GM12864 (cell line): ENCODE measurements at regions not wholly inside any gene's neighbourhood (a gene's known extent, or its start where the extent isn't known, plus 50 kb on each side); places are given as distances from the start of the nearest gene placed in this dataset.
"Not testable (repeated sequence)": the region's sequence is repeated elsewhere in the genome, so short reads cannot be mapped to it uniquely, and the experiment has no call there.

Experiments used
- DNase-seq: peaks from one replicate; pipeline ENCODE4 v3.0.0-alpha.2; 2011; ENCODE audit warnings: low read depth
- H3K4me3 ChIP-seq: 2 replicates; pipeline ENCODE4 v1.5.1; 2011; ENCODE audit warnings: mild to moderate bottlenecking, low read depth, low read length, control low read depth
- CTCF ChIP-seq: IDR thresholded peaks from 2 replicates; pipeline ENCODE4 v1.5.1; 2011; ENCODE audit warnings: low read depth, mild to moderate bottlenecking, moderate library complexity, low read length, control low read depth, inconsistent platforms; ENCODE audit errors: missing control alignments

DNA sequence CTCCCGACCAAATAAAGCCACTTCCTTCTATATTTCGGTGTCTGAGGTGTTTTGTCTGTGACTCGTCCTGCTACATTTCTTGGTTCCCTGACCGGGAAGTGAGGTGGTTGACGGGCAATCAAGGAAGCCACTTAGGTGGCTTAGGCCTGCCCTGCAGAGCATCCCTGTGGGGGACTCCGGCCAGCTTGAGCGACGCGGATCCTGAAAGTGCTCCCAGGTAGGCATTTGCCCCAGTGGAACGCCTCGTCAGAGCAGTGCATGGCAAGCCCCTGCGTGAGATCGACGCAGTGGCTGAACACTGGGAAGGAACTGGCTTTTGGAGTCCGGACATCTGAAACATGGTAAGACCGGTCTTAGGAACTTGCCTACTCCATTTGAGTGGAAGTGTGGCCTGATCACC is 157.2 kb upstream of the COX7C start:
- H3K4me3 ChIP-seq: no peak overlapping the region
- no peak for TF ChIP-seq CTCF
- no peak for DNase-seq

- no peak overlapping the region for H3K4me3 ChIP-seq
- TF ChIP-seq CTCF: no peak
- no peak for DNase-seq
These were observed 156.4 kb upstream of the COX7C start for GRCh38 chr5:86461169-86461956.

GRCh38 chr5:86463339-86463738 is 154.4 kb upstream of the COX7C start:
- H3K4me3 ChIP-seq: no peak overlapping the region
- TF ChIP-seq CTCF: peak; percentile 11
- DNase-seq: no peak

DNA sequence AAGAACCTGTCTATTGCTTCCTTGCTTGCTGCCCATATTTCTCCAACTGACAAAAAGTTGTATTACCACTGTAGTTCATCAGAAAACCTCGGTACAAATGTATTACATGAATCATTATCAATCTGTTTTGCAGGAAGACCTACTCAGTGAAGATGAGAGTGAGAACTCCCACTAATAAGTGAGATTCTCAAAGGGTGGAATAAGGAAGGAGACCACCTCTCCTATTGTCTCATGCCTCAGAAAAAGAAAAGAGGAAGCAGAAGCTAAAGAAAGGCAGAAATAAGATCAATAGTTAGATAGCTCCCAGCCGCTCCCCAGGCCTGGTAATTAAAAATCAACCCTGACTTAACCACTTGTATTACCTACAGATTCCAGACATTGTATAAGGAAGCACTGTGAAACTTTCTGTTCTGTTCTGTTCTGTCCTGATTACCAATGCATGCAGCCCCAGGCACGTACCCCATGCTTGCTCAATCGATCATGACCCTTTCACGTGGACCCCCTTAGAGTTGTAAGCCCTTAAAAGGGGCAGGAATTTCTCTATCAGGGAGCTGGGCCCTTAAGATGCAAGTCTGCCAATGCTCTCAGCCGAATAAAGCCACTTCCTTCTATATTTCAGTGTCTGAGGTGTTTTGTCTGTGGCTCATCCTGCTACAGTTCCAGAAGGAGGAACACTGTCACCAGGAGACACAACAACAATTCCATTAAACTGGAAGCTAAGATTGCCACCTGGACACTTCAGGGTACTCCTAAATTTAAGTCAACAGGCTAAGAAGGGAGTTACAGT is 152.5 kb upstream of the COX7C start:
- DNase-seq: no peak

DNA sequence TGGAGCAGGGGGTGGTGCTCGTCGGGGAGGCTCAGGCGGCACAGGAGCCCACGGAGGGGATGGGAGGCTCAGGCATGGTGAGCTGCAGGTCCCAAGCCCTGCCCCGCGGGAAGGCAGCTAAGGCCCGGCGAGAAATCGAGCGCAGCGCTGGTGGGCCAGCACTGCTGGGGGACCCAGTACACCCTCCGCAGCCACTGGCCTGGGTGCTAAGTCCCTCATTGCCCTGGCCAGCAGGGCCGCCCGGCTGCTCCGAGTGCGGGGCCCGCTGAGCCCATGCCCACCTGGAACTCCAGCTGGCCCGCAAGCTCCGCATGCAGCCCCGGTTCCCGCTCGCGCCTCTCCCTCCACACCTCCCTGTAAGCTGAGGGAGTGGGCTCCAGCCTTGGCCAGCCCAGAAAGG is 151.0 kb upstream of the COX7C start:
- DNase-seq, H3K4me3 ChIP-seq: not testable (repeated sequence)

More for the DNA sequence above, 152.5 kb upstream of the COX7C start:
- H3K4me3 ChIP-seq: no peak overlapping the region
- no peak for TF ChIP-seq CTCF

DNA sequence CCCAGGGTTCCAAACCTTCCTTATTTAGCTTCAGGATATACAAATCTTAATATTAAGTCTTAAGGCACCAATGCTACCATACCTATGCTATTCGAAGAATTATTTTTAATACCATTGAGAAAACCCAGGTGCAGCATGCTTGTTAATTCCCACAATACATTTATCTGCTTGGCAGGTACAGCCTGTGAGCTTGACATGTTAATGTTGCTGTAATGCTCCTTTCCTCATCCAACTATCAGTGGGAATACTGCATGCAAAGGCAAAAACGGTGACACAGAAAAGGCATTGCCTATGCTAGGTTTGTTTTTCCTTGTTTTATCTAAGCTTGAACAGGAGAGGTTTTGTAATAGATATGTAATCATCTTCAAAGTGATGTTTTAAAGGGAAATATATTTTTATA is 135.7 kb upstream of the COX7C start:
- no peak for DNase-seq
- TF ChIP-seq CTCF: no peak
- H3K4me3 ChIP-seq: no peak overlapping the region

DNA sequence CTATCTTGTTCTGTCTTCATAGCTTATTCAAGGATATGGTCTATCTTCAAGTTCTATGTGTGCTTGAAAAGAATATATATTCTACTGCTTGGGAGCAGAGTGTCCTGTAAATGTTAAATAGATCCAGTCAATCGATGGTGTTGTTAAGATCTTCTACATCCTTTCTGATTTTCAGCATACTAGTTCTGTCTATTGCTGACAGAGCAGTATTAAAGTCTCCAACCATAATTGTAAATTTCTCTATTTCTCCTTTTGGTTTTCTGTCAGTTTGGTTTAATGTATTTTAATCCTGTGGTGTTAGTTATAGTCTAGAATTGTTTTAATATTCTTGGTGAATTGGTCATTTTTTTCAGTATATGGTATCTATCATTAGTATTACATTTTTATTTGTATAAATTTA is 124.0 kb upstream of the COX7C start:
- no peak for DNase-seq
- H3K4me3 ChIP-seq: no peak overlapping the region
- no peak for TF ChIP-seq CTCF
